ENCODE measurements at regions not wholly inside any gene's neighbourhood (a gene's known extent, or its start where the extent isn't known, plus 50 kb on each side); places are given as distances from the start of the nearest gene placed in this dataset.

DNA sequence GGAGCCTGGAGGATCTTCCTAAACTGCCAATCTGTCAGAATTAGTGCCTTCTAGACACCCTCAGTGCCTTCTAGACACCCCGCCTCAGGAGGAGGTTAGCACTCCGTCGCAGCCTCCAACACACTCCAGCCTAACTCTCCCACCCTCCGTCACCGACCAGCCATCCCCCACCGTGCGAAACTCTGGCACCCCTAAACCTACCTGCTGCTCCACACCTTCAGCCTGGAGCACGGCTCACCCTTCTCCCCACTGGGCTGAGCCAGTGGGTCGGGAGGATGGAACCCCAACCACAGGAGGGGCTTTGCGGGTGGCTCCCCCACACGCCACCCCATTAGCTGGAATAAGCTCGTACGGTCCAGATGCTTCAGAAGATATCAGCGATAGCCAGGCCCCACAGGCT, 468.9 kb upstream of the HS6ST1 start:
- Histone ChIP-seq H3K27ac (no peak overlapping the region), H3K4me3 (no peak overlapping the region), H2AFZ (no peak overlapping the region), H3K9me2 (replicated peaks; ENCODE audit: insufficient read depth) (no peaks in the 10 kb centered on the region), H3K27me3 (no peaks in the 10 kb centered on the region), H3K4me1 (ENCODE audit: insufficient read depth) (peaks cover 4% of the 10 kb centered on the region), H3K36me3 (replicated peaks; ENCODE audit: insufficient read depth, low read depth) (no peaks in the 10 kb centered on the region), H4K20me1 (ENCODE audit: insufficient read depth, poor library complexity, severe bottlenecking) (no peaks in the 10 kb centered on the region), H3K79me2 (no peaks in the 10 kb centered on the region), H3K9me3 (ENCODE audit: low read depth) (no peaks in the 10 kb centered on the region), H3K4me2 (no peak overlapping the region)
- WGBS (ENCODE audit: low lambda C conversion rate, missing lambda C conversion rate), result 94% methylated on average over 12 of the region's 14 CpGs
- DNase-seq (ENCODE audit: low spot score), result no peak
- TF ChIP-seq, protein P1, sequence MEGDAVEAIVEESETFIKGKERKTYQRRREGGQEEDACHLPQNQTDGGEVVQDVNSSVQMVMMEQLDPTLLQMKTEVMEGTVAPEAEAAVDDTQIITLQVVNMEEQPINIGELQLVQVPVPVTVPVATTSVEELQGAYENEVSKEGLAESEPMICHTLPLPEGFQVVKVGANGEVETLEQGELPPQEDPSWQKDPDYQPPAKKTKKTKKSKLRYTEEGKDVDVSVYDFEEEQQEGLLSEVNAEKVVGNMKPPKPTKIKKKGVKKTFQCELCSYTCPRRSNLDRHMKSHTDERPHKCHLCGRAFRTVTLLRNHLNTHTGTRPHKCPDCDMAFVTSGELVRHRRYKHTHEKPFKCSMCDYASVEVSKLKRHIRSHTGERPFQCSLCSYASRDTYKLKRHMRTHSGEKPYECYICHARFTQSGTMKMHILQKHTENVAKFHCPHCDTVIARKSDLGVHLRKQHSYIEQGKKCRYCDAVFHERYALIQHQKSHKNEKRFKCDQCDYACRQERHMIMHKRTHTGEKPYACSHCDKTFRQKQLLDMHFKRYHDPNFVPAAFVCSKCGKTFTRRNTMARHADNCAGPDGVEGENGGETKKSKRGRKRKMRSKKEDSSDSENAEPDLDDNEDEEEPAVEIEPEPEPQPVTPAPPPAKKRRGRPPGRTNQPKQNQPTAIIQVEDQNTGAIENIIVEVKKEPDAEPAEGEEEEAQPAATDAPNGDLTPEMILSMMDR (IDR thresholded peaks at IDR 0.05; ENCODE audit: poor library complexity), result no peak
- TF ChIP-seq EZH2phosphoT487 (IDR thresholded peaks at IDR 0.05; ENCODE audit: low read depth, severe bottlenecking, unreplicated experiment), result no peak
- TF ChIP-seq EZH2 (IDR thresholded peaks at IDR 0.05; ENCODE audit: borderline replicate concordance), result no peak

DNA sequence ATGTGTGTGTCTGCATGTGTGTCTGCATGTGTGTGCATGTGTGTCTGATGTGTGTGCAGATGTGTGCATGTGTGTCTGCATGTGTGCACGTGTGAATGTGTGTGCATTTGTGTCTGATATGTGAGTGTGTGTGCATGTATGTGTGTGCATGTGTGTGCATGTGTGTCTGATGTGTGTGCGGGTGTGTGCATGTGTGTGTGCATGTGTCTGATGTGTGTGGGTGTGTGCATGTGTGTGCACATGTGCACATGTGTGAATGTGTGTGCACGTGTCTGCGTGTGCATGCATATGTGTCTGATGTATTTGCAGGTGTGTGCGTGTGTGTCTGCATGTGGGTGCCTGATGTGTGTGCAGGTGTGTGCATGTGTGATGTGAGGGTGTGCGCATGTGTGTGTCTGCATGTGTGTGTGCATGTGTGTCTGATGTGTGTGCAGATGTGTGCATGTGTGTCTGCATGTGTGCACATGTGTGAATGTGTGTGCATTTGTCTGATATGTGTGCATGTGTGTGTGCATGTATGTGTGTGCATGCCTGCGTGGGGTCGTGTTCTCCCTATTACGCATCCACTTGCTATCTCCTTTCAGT, 470.1 kb upstream of the HS6ST1 start:
- no peak for DNase-seq (ENCODE audit: low spot score)
- Histone ChIP-seq H3K4me3 (no peak overlapping the region), H3K4me2 (no peak overlapping the region), H4K20me1 (ENCODE audit: insufficient read depth, poor library complexity, severe bottlenecking) (no peaks in the 10 kb centered on the region), H3K9me2 (replicated peaks; ENCODE audit: insufficient read depth) (no peaks in the 10 kb centered on the region), H3K4me1 (ENCODE audit: insufficient read depth) (peaks cover 4% of the 10 kb centered on the region), H2AFZ (no peak overlapping the region), H3K9me3 (ENCODE audit: low read depth) (no peaks in the 10 kb centered on the region), H3K36me3 (replicated peaks; ENCODE audit: insufficient read depth, low read depth) (no peaks in the 10 kb centered on the region), H3K27me3 (no peaks in the 10 kb centered on the region), H3K79me2 (no peaks in the 10 kb centered on the region), H3K27ac (no peak overlapping the region)
- WGBS (ENCODE audit: low lambda C conversion rate, missing lambda C conversion rate), result 88% methylated on average over 8 of the region's 9 CpGs
- TF ChIP-seq EZH2 (IDR thresholded peaks at IDR 0.05; ENCODE audit: borderline replicate concordance), result no peak

DNA sequence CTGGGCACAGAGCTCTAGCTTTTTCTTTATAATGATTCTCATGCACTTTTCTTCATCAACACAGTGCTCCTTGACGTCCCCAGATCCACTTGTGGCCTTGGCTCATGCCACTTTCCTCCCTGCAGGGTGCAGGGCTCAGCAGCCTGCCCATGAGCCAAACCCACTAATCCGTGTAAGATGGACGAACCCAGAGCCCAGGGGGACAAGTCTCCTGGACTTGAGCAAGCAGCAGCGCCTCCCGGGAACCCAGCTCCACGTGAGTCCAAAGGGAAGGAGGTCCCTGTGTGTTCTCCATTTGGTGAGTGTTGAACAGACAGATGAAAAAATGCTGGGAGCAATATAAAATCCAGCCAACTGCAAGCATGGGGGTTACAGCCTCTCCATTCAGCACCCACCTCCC, 470.6 kb upstream of the HS6ST1 start:
- WGBS (ENCODE audit: low lambda C conversion rate, missing lambda C conversion rate), result 92% methylated on average over 6 of the region's 6 CpGs
- no peak overlapping the region for H3K27ac ChIP-seq

DNA sequence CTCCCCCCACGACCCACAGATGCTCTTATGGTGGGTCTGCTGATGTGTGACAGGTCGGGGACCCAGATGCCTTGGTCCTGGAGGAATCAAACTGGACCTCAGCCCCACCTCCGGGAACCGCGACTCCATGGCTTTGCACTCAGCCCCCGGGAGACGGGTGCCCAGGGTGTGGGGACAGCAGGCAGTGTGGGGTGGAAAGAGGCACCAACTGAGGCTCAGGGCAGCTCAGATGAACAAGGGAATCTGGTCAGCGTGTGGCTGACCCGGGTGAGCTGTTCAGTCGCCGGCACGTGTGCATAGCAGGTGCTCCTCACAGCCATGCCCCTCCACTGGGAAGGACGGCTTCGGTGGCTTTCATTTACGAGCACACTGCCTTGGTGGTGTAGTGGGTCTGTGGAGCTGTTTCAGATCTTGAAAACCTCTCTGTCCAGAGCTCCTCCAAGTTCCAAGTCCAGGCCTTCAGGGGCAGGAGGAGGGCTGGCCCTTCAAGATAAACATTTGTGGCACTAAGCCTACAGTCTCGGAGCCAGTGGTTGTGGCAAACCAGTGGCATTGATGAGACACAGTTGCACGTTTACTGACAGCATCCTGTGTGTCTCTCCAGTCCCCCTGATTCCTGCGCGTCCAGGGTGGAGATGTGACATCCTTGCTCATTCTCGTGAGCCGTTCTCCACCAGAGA, 471.2 kb upstream of the HS6ST1 start:
- no peak overlapping the region for H2AFZ ChIP-seq
- no peak overlapping the region for H3K4me2 ChIP-seq
- H3K9me2 ChIP-seq (replicated peaks; ENCODE audit: insufficient read depth), result no peaks in the 10 kb centered on the region
- DNase-seq (ENCODE audit: low spot score), result no peak
- H3K36me3 ChIP-seq (replicated peaks; ENCODE audit: insufficient read depth, low read depth), result no peaks in the 10 kb centered on the region
- WGBS (ENCODE audit: low lambda C conversion rate, missing lambda C conversion rate), result 86% methylated on average over 21 of the region's 21 CpGs
- no peak overlapping the region for H3K4me3 ChIP-seq
- H4K20me1 ChIP-seq (ENCODE audit: insufficient read depth, poor library complexity, severe bottlenecking), result no peaks in the 10 kb centered on the region
- TF ChIP-seq EZH2 (IDR thresholded peaks at IDR 0.05; ENCODE audit: borderline replicate concordance) (no peak), EZH2phosphoT487 (IDR thresholded peaks at IDR 0.05; ENCODE audit: low read depth, severe bottlenecking, unreplicated experiment) (no peak)
- TF ChIP-seq, protein P1 (IDR thresholded peaks at IDR 0.05; ENCODE audit: poor library complexity), result no peak
- H3K27me3 ChIP-seq, result no peaks in the 10 kb centered on the region
- H3K9me3 ChIP-seq (ENCODE audit: low read depth), result no peaks in the 10 kb centered on the region
- H3K79me2 ChIP-seq, result no peaks in the 10 kb centered on the region
- no peak overlapping the region for H3K27ac ChIP-seq
- H3K4me1 ChIP-seq (ENCODE audit: insufficient read depth), result peaks cover 4% of the 10 kb centered on the region

More for the DNA sequence above, 470.6 kb upstream of the HS6ST1 start:
- no peak overlapping the region for H3K4me2 ChIP-seq
- no peaks in the 10 kb centered on the region for H3K79me2 ChIP-seq
- H3K4me3 ChIP-seq, result no peak overlapping the region
- TF ChIP-seq EZH2 (IDR thresholded peaks at IDR 0.05; ENCODE audit: borderline replicate concordance) (no peak), EZH2phosphoT487 (IDR thresholded peaks at IDR 0.05; ENCODE audit: low read depth, severe bottlenecking, unreplicated experiment) (no peak)
- TF ChIP-seq, protein P1 (IDR thresholded peaks at IDR 0.05; ENCODE audit: poor library complexity), result no peak
- no peaks in the 10 kb centered on the region for H3K36me3 ChIP-seq (replicated peaks; ENCODE audit: insufficient read depth, low read depth)
- peaks cover 4% of the 10 kb centered on the region for H3K4me1 ChIP-seq (ENCODE audit: insufficient read depth)
- H3K9me2 ChIP-seq (replicated peaks; ENCODE audit: insufficient read depth), result no peaks in the 10 kb centered on the region
- H3K27me3 ChIP-seq, result no peaks in the 10 kb centered on the region
- H2AFZ ChIP-seq, result no peak overlapping the region
- DNase-seq (ENCODE audit: low spot score), result no peak
- H4K20me1 ChIP-seq (ENCODE audit: insufficient read depth, poor library complexity, severe bottlenecking), result no peaks in the 10 kb centered on the region
- H3K9me3 ChIP-seq (ENCODE audit: low read depth), result no peaks in the 10 kb centered on the region
